ENCODE measurements at regions not wholly inside any gene's neighbourhood (a gene's known extent, or its start where the extent isn't known, plus 50 kb on each side); places are given as distances from the start of the nearest gene placed in this dataset.

- TF ChIP-seq BHLHE40 (IDR thresholded peaks at IDR 0.05; ENCODE audit: borderline replicate concordance) (no peak), PKNOX1 (IDR thresholded peaks at IDR 0.05) (no peak), TARDBP (IDR thresholded peaks at IDR 0.05) (no peak), SP1 (IDR thresholded peaks at IDR 0.05) (no peak), FOXA1 (IDR thresholded peaks at IDR 0.05) (no peak), ZNF384 (IDR thresholded peaks at IDR 0.05) (no peak), ARNT (IDR thresholded peaks at IDR 0.05) (no peak), SUZ12 (IDR thresholded peaks at IDR 0.05) (no peak), ELF4 (IDR thresholded peaks at IDR 0.05) (no peak), LEF1 (IDR thresholded peaks at IDR 0.05; ENCODE audit: borderline replicate concordance) (no peak), FOXM1 (IDR thresholded peaks at IDR 0.05; ENCODE audit: borderline replicate concordance) (no peak), HDGF (IDR thresholded peaks at IDR 0.05; ENCODE audit: borderline replicate concordance) (no peak), L3MBTL2 (conservative IDR thresholded peaks at IDR 0.05) (no peak)
Measured at GRCh38 chr14:48005986-48006385, 330.6 kb upstream of the MDGA2 start.

All from HEK293T (cell line).